Chondrocyte (in vitro differentiated cells): ENCODE measurements at regions not wholly inside any gene's neighbourhood (a gene's known extent, or its start where the extent isn't known, plus 50 kb on each side); places are given as distances from the start of the nearest gene placed in this dataset.
"Not testable (repeated sequence)": the region's sequence is repeated elsewhere in the genome, so short reads cannot be mapped to it uniquely, and the experiment has no call there.

Experiments used
- DNase-seq: peaks from one replicate; pipeline ENCODE4 v3.0.0; 2021; ENCODE audit warnings: mixed read lengths, low spot score
- H3K27ac Mint-ChIP-seq: one replicate; pipeline ENCODE4 v1.8.0; 2021; ENCODE audit warnings: mild to moderate bottlenecking, moderate library complexity, mixed read lengths; ENCODE audit not compliant: unreplicated experiment
- H3K27me3 Mint-ChIP-seq: 2 replicates; pipeline ENCODE4 v1.8.0; 2021; ENCODE audit warnings: low read depth, mixed read lengths
- H3K36me3 Mint-ChIP-seq: 2 replicates; pipeline ENCODE4 v1.8.0; 2021; ENCODE audit warnings: low read depth, mixed read lengths
- H3K4me1 Mint-ChIP-seq: 2 replicates; pipeline ENCODE4 v1.8.0; 2021; ENCODE audit warnings: low read depth, mild to moderate bottlenecking, mixed read lengths
- H3K4me3 Mint-ChIP-seq: one replicate; pipeline ENCODE4 v1.8.0; 2021; ENCODE audit warnings: mild to moderate bottlenecking, moderate library complexity, mixed read lengths; ENCODE audit not compliant: unreplicated experiment
- H3K9me3 Mint-ChIP-seq: 2 replicates; pipeline ENCODE4 v1.8.0; 2021; ENCODE audit warnings: low read depth, mixed read lengths
- TF ChIP-seq, protein P1 (sequence below): fragments of 200-600 bp; sonication (generic); IDR thresholded peaks from 2 replicates; pipeline ENCODE4 v1.5.0; 2021; ENCODE audit warnings: antibody characterized with exemption, mild to moderate bottlenecking, moderate library complexity

DNA sequence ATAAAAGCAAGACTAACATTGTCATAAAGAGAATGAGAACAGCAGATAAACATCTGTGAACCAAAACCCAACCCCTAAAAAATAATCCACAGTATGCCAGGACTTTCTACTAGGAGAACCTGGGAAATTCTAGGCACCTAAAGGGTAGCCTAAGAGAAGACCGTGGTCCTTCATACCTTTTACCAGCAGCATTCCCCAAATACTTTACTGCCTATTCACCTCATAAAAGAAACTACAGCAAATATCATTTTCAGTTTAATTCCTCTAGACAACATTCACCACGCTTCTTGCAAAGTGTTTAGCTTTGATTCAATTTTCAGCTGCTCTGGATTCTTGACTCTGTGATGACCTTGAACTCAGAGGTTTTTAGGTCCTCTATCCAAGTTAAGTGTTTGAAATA lies 1180.7 kb upstream of the B3GALT2 start:
- no peak overlapping the region for H3K4me3 Mint-ChIP-seq
- H3K27ac Mint-ChIP-seq, result no peak overlapping the region
- H3K9me3 Mint-ChIP-seq, result peaks cover 6% of the 10 kb centered on the region
- H3K27me3 Mint-ChIP-seq, result peaks cover 4% of the 10 kb centered on the region
- H3K36me3 Mint-ChIP-seq, result peaks cover 2% of the 10 kb centered on the region
- TF ChIP-seq, protein P1, sequence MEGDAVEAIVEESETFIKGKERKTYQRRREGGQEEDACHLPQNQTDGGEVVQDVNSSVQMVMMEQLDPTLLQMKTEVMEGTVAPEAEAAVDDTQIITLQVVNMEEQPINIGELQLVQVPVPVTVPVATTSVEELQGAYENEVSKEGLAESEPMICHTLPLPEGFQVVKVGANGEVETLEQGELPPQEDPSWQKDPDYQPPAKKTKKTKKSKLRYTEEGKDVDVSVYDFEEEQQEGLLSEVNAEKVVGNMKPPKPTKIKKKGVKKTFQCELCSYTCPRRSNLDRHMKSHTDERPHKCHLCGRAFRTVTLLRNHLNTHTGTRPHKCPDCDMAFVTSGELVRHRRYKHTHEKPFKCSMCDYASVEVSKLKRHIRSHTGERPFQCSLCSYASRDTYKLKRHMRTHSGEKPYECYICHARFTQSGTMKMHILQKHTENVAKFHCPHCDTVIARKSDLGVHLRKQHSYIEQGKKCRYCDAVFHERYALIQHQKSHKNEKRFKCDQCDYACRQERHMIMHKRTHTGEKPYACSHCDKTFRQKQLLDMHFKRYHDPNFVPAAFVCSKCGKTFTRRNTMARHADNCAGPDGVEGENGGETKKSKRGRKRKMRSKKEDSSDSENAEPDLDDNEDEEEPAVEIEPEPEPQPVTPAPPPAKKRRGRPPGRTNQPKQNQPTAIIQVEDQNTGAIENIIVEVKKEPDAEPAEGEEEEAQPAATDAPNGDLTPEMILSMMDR, result no peak
- DNase-seq, result no peak
- peaks cover 8% of the 10 kb centered on the region for H3K4me1 Mint-ChIP-seq

DNA sequence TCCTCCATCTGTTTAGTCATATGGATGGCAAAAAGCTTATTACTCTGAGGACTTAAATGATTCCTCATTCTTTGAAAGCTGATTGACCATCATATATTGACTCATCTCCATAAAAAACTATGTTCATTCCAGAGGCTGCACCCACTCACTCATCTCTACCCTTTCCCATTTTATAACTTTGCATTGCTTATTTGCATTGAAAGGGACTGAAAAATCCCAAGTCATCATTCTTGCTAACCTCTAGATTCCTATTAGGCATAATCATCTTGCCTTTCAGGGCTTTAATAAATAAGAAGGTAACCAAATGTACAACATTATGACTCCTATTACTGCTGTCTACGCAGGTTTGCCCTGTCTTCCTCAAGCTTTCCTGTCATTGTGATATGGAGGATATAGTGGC lies 1180.3 kb upstream of the B3GALT2 start:
- TF ChIP-seq, protein P1, result no peak
- H3K27ac Mint-ChIP-seq, result no peak overlapping the region
- peaks cover 8% of the 10 kb centered on the region for H3K4me1 Mint-ChIP-seq
- H3K9me3 Mint-ChIP-seq, result peaks cover 6% of the 10 kb centered on the region
- peaks cover 4% of the 10 kb centered on the region for H3K27me3 Mint-ChIP-seq
- H3K36me3 Mint-ChIP-seq, result peaks cover under 1% of the 10 kb centered on the region
- no peak for DNase-seq
- H3K4me3 Mint-ChIP-seq, result no peak overlapping the region

DNA sequence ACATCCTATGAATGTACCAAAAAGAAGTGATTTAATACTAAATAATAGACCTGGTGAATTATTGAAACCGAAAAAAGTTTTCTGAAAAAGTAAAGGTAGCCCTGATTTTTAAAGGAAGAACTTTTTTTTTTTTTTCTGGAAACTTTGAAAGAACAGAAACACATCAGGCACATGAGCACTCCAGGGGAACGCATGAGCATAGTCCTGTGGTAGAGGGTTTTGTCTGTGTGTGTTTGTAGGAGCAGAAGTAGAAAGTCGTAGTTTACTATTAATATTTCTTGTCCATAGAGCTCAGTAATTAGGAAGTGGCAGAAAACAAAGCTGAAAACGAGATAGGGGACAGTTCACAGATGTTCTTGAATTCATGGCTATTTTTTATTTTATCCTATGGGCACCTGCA lies 1175.9 kb upstream of the B3GALT2 start:
- no peak overlapping the region for H3K27ac Mint-ChIP-seq
- no peak overlapping the region for H3K4me3 Mint-ChIP-seq
- no peaks in the 10 kb centered on the region for H3K36me3 Mint-ChIP-seq
- no peaks in the 10 kb centered on the region for H3K9me3 Mint-ChIP-seq
- TF ChIP-seq, protein P1, result no peak
- H3K4me1 Mint-ChIP-seq, result peaks cover 6% of the 10 kb centered on the region
- peaks cover 3% of the 10 kb centered on the region for H3K27me3 Mint-ChIP-seq
- DNase-seq, result no peak

DNA sequence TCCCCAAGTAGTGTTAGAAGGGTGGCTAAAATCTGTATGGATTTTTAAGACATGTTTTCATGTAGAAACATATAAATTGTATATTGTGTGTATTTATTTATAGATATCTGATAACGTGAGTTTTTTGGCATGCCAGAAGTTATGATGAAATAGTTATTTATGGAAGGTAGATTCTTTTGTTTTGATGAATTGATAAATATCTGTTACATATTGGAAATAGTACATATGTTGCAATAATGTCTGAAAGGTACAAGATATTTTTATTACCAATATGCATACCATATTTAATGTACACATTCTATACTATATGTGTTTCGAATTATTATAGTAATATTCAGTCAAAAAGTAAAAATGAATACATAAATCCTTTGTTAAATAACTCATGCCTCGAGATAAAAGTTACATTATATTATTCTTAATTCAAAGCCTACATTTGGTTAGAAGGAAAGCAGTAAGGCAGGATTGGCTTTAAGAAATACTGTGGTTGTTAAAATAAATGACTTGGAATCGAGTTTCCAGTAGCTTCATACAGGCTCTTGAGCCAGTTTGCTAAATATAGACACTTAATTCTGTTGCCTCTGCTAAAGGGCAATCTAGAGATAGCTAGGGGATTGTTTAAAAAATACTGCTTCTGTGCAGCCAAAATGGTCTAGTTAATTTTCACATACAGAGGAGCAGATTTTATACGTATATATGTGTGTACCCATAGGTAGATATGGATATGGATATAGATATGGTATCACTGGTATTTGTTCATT lies 1175.1 kb upstream of the B3GALT2 start:
- H3K27me3 Mint-ChIP-seq, result peaks cover 3% of the 10 kb centered on the region
- TF ChIP-seq, protein P1, result no peak
- no peaks in the 10 kb centered on the region for H3K36me3 Mint-ChIP-seq
- no peaks in the 10 kb centered on the region for H3K4me1 Mint-ChIP-seq
- DNase-seq, result no peak
- H3K9me3 Mint-ChIP-seq, result no peaks in the 10 kb centered on the region
- no peak overlapping the region for H3K4me3 Mint-ChIP-seq
- H3K27ac Mint-ChIP-seq, result no peak overlapping the region

GRCh38 chr1:194358208-194358581 lies 1171.8 kb upstream of the B3GALT2 start:
- Mint-ChIP-seq H3K9me3 (no peaks in the 10 kb centered on the region), H3K4me1 (no peaks in the 10 kb centered on the region), H3K27ac (no peak overlapping the region), H3K27me3 (peaks cover 3% of the 10 kb centered on the region), H3K4me3 (no peak overlapping the region), H3K36me3 (no peaks in the 10 kb centered on the region)
- TF ChIP-seq, protein P1, result no peak
- DNase-seq, result peak; percentile 90

DNA sequence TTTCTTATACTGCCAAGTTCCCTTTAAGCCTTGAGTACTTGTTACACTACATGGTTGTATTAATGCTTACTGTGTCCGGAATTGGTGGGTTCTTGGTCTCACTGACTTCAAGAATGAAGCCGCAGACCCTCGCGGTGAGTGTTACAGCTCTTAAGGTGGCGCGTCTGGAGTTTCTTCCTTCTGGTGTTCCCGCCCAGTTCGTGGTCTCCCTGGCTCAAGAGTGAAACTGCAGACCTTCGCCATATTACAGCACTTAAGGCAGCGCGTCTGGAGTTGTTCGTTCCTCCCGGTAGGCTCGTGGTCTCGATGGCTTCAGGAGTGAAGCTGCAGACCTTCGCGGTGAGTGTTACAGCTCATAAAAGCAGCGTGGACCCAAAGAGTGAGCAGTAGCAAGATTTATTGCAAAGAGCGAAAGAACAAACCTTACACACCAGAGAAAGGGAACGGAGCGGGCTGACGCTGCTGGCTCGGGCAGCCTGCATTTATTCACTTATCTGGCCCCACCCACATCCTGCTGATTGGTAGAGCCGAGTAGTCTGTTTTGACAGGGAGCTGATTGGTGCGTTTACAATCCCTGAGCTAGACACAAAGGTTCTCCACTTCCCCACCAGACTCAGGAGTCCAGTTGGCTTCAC lies 1171.3 kb upstream of the B3GALT2 start:
- not testable (repeated sequence) for H3K27ac Mint-ChIP-seq, H3K4me1 Mint-ChIP-seq, H3K9me3 Mint-ChIP-seq, H3K4me3 Mint-ChIP-seq, H3K27me3 Mint-ChIP-seq, H3K36me3 Mint-ChIP-seq
- DNase-seq, result peak; percentile 27
